Ovary (tissue), 3 donors: ENCODE measurements at regions not wholly inside any gene's neighbourhood (a gene's known extent, or its start where the extent isn't known, plus 50 kb on each side); places are given as distances from the start of the nearest gene placed in this dataset.

ENCODE experiments used
- CTCF ChIP-seq, 3 donors: fragments of 450-650 bp in 2 of 3; fragments of 200-600 bp in 1 of 3; IDR thresholded peaks; one replicate each; pipeline versions ENCODE4 v1.5.1 to v1.8.0; 2016 to 2022; ENCODE audit warnings: antibody characterized with exemption in 3 of 3, mild to moderate bottlenecking in 1 of 3
- EP300 ChIP-seq: sonication (generic); formaldehyde crosslinking; IDR thresholded peaks from one replicate; pipeline ENCODE4 v1.6.1; 2017; ENCODE audit warnings: antibody characterized with exemption
- donor health status: DM: no; HTN: no; CAD: no.

- TF ChIP-seq EP300 (no peak), CTCF (IDR thresholded peaks at IDR 0.05) (no peak)
Measured at GRCh38 chr12:31817120-31817519, 88.3 kb upstream of the AMN1 start.
